ENCODE measurements at regions not wholly inside any gene's neighbourhood (a gene's known extent, or its start where the extent isn't known, plus 50 kb on each side); places are given as distances from the start of the nearest gene placed in this dataset.
"Not testable (repeated sequence)": the region's sequence is repeated elsewhere in the genome, so short reads cannot be mapped to it uniquely, and the experiment has no call there.

GRCh38 chr11:98512938-98513337 lies 507.8 kb upstream of the CNTN5 start:
- intact Hi-C loops (cut with DNase I), result no loop called here
- TF ChIP-seq CTCF (IDR thresholded peaks at IDR 0.05), result no peak
- Histone ChIP-seq H3K36me3 (no peaks in the 10 kb centered on the region), H3K27ac (no peak overlapping the region), H3K27me3 (no peaks in the 10 kb centered on the region), H3K4me1 (no peaks in the 10 kb centered on the region), H3K9me3 (no peaks in the 10 kb centered on the region), H3K4me3 (no peak overlapping the region)
- ATAC-seq (no peak), DNase-seq (no peak)

GRCh38 chr11:98531576-98531975 lies 489.2 kb upstream of the CNTN5 start:
- no peaks in the 10 kb centered on the region for H3K27me3 ChIP-seq
- no peak for ATAC-seq
- no peaks in the 10 kb centered on the region for H3K36me3 ChIP-seq
- no peak for DNase-seq
- no peak for TF ChIP-seq CTCF (IDR thresholded peaks at IDR 0.05)
- intact Hi-C loops (cut with DNase I), result no loop called here
- H3K4me1 ChIP-seq, result no peaks in the 10 kb centered on the region
- no peaks in the 10 kb centered on the region for H3K9me3 ChIP-seq
- H3K4me3 ChIP-seq, result no peak overlapping the region
- no peak overlapping the region for H3K27ac ChIP-seq

- intact Hi-C loops (cut with DNase I), result no loop called here
Measured at GRCh38 chr11:98536023-98536422, 484.7 kb upstream of the CNTN5 start.

GRCh38 chr11:98538358-98538757 lies 482.4 kb upstream of the CNTN5 start:
- H3K27ac ChIP-seq; H3K4me3 ChIP-seq; H3K36me3 ChIP-seq; H3K9me3 ChIP-seq; ATAC-seq; intact Hi-C loops (cut with DNase I); H3K27me3 ChIP-seq; DNase-seq; H3K4me1 ChIP-seq: not testable (repeated sequence)

More at GRCh38 chr11:98536023-98536422, 484.7 kb upstream of the CNTN5 start:
- H3K9me3 ChIP-seq, result no peaks in the 10 kb centered on the region
- H3K36me3 ChIP-seq, result no peaks in the 10 kb centered on the region
- DNase-seq, result no peak
- no peaks in the 10 kb centered on the region for H3K27me3 ChIP-seq
- ATAC-seq, result no peak
- H3K27ac ChIP-seq, result no peak overlapping the region
- TF ChIP-seq CTCF (IDR thresholded peaks at IDR 0.05), result no peak
- H3K4me1 ChIP-seq, result no peaks in the 10 kb centered on the region
- H3K4me3 ChIP-seq, result no peak overlapping the region

GRCh38 chr11:98545544-98546175 lies 475.1 kb upstream of the CNTN5 start:
- no peak for ATAC-seq
- H3K27me3 ChIP-seq, result no peaks in the 10 kb centered on the region
- H3K4me3 ChIP-seq, result no peak overlapping the region
- TF ChIP-seq CTCF (IDR thresholded peaks at IDR 0.05), result no peak
- intact Hi-C loops (cut with DNase I), result no loop called here
- H3K27ac ChIP-seq, result no peak overlapping the region
- no peaks in the 10 kb centered on the region for H3K9me3 ChIP-seq
- DNase-seq, result no peak
- no peaks in the 10 kb centered on the region for H3K36me3 ChIP-seq
- no peaks in the 10 kb centered on the region for H3K4me1 ChIP-seq

GRCh38 chr11:98549571-98549970 lies 471.2 kb upstream of the CNTN5 start:
- Histone ChIP-seq H3K4me1 (no peaks in the 10 kb centered on the region), H3K27me3 (no peaks in the 10 kb centered on the region), H3K9me3 (no peaks in the 10 kb centered on the region), H3K27ac (no peak overlapping the region), H3K36me3 (no peaks in the 10 kb centered on the region), H3K4me3 (no peak overlapping the region)
- no peak for TF ChIP-seq CTCF (IDR thresholded peaks at IDR 0.05)
- ATAC-seq, result no peak
- intact Hi-C loops (cut with DNase I), result no loop called here
- no peak for DNase-seq

All from upper lobe of right lung (tissue), 1 donor.